ENCODE measurements at regions not wholly inside any gene's neighbourhood (a gene's known extent, or its start where the extent isn't known, plus 50 kb on each side); places are given as distances from the start of the nearest gene placed in this dataset.

- TF ChIP-seq RERE (CRISPR knock-in tag; IDR thresholded peaks at IDR 0.05; ENCODE audit: low read depth): no peak
- no peak for TF ChIP-seq CTCF (CRISPR knock-in tag; IDR thresholded peaks at IDR 0.05)
- no peak for TF ChIP-seq ZNF83 (CRISPR knock-in tag; IDR thresholded peaks at IDR 0.05; ENCODE audit: borderline replicate concordance)
Measured at GRCh38 chr13:74434782-74435181, 300.6 kb upstream of the KLF12 start.
